GM21381 (cell line): ENCODE measurements at regions not wholly inside any gene's neighbourhood (a gene's known extent, or its start where the extent isn't known, plus 50 kb on each side); places are given as distances from the start of the nearest gene placed in this dataset.
A peak's percentile ranks its signal among the peaks of the same experiment; 100 is the strongest.

ENCODE experiments used
- ATAC-seq: cut with Tn5 transposase; IDR thresholded peaks from one replicate; pipeline ENCODE4 v1.9.1; 2021; ENCODE audit warnings: mild to moderate bottlenecking, moderate library complexity; ENCODE audit not compliant: unreplicated experiment

DNA sequence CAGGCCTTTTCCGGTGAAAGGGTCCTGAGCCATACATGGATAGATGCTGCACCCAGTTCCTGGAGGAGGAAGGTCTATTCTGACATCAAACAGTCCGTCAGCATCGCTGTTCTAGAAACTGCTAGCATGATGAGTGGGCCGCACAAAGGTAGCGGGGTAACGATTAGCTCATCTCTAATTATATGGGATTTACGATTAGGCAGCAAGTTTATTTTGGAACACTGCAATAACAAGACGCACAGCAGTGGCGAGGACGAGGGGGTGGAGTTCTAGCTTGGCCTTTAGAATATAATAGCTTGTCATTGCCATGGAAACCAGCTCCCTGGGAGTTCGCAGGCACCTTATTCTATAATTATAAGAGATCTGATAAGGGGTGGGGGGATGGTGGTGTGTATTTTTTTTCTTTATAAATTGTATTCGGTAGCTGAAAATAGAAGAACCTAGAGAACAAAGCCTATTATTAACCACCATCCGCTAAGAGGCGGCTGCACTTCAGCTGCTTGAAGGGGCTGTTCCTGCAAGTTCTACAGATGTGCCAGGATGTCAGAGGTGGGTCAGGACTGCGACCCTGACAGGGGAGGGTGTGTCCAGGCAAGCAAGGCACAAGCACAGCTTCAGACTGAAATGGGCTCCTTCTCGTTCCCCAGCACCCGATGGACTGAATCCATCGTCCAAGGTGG lies 311.0 kb downstream of the AGTPBP1 start:
- ATAC-seq: no peak

DNA sequence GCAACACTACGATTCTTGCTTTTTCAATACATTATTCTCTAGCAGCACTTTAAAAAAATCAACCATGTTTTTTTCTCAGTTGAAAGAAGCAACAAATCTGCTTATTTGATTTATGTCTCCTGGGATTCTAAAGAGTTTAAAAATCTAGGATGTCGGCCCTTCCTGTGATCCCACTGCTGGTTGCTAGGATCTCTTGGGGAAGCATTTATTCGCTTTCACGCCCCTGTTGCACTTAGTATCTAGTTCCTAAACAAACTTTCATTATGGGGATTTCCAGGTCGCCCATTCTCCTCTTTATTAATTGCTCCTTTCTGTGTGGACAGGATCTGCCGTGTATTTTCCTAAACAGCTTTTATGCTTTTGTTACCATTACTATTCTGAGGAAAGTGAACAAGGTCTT lies 313.5 kb downstream of the AGTPBP1 start:
- no peak for ATAC-seq

DNA sequence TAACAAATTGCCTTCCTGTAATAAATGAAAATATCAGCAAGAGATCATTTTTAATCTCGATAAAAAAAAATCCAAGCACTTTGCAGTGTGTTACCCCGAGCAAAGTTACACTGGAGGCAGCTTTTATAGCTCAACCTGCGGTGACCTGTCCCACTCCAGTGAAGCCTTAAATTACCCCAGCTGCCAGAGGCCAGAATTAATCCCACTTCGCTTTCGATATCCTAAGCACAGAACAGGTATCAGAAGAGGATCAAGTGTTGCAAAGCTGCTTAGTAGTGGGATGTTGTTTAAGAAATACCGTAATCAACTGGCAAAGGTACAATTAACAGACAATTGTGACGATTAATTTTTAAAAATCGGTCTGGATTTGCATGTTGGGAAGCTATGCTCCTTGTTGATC lies 314.0 kb downstream of the AGTPBP1 start:
- ATAC-seq: no peak

DNA sequence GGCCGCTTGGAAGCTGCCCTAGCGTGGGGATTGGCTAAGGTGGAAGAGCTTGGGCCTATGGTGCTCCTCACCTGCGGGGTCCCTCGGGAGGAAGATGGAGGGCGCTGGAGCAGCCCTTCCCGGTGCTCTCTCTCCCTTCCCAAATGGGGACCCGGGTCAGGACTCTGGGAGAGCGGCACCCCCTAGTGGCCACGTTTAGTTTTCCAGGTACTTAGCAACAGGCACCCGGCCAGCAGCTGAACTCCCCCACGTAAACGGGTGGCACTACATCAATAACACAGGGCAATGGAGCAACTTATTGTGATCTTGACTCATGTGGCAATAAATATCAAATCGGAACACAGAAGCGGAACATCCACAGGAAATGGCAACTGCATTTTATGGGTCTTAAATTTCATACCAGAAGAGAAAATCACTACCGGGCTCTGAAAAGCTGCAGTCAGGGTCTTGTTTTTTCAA lies 316.6 kb downstream of the AGTPBP1 start:
- ATAC-seq: peak; percentile 71

DNA sequence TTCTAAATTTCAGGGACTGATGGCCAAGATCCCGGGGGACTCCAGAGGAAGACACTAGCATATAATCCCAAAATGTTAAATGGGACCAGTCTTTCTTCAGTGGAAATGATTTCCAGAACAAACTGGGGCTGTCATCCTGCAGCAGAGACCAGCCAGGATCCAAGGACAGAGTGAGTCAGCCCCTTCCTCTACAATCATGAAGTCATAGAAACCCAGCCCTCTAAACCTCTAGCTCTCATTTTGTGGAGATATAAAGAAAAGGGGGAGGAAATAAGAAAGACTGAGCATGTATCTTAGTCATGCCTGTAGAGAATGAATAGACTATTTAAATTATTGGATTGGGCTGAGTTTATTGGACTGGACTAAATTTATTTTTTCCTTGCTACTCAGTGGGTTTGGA lies 318.3 kb downstream of the AGTPBP1 start:
- no peak for ATAC-seq

DNA sequence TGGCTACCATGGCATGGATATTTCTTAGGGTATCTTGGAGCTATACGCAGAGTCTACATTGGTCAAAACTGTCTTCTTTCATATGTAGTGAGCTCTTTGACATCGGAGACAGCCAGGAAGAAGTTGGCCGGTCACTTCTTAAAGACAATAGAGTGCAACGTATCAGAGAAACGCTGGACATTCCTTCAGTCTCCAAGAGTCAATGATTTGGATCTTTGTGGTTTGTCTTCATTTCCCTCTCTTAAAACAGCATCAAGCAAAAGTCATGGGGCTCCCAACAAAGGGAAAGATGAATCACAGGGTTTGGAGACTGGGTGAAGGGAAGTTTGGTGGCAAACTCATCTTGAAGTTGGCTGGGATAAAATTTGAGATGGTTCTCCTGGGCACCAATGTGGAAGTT lies 320.1 kb downstream of the AGTPBP1 start:
- ATAC-seq: no peak

DNA sequence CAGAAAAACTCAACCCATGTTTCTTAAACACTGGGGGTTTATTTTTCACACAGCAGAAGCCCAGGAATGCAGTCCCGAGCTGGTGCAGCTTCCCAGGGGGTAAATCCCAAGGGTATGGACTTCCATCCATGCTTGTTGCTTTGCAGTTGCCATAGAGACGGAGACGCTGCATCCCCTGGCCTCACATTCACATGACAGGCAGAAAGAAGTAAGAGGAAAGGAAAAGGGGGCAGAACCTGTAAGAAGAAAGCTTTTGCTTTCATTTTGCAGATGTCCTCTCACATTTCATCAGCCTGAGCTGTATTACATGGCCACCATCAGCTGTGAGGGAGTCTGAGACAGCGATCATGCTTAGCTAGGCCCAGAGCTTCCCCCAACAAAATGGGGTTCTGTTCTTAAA lies 321.0 kb downstream of the AGTPBP1 start:
- peak; percentile 50 for ATAC-seq

DNA sequence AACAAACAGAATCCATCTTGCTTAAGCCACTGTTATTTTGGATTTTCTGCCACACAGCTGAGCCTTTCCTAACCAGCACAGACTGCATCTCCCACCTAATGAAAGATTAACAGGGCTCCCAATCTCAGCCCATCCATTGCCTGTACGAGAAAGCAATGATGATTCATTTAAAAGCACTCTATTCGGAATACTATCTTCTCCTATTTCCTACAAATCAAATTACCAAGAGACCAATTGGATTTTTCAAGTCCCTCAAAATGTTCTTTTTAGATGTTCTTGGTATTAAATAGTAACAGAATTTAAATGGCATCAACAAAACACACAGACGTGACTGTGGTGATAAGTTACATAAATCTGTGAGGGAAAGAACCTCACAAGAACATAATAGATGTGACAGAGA lies 324.1 kb downstream of the AGTPBP1 start:
- ATAC-seq: no peak

DNA sequence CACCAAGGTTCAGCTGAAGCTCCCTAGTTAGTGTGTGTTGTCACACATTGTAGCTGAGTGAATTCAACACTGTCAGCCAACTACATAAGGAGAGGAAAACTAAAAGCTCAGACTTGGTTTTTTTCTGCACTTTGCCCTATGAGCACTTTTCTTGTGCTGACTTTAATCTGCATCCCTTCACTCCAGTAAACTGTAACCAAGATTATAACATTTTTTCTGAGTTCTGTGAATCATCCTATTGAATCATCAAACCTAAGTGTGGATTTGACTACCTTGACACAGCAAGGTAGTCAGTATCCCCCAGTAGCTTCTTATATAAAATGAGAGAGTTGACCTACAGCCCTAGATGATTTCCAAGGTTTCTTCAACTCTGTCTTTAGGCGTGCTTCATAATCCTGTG lies 325.0 kb downstream of the AGTPBP1 start:
- no peak for ATAC-seq

DNA sequence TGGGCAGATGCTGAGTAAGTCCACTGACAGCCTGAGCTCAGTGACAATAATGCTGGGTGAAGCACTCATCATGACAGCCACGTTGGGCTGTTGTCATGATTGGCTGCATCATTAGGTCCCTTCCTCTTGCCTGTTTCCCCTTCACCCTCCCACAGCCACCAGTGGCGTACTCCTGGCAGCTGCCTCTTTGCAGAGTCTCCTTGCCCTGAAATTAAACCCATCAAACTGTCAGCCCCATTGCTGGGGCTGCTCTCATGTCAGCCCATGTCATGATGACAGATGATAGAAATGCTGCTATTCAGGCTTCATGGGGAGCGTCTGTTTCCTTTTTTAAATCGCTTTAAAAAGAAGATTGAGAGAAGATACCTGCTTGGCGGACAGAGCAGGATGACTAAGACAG lies 327.4 kb downstream of the AGTPBP1 start:
- no peak for ATAC-seq

DNA sequence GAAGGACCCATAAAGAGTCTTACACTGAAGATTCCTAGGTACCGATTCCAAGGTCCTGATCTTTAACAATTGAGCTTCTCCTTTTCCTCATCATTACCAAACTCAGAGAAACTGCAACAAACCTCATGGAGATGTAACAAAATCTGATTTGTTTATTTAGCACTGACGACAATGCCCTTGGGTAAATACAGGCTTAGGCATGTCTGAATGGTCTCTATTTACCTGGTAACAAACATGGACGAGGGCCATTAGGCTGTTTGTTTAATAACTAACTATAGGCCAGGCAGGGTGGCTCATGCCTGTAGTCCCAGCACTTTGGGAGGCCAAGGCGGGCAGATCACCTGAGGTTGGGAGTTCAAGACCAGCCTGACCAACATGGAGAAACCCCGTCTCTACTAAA lies 333.3 kb downstream of the AGTPBP1 start:
- ATAC-seq: no peak

DNA sequence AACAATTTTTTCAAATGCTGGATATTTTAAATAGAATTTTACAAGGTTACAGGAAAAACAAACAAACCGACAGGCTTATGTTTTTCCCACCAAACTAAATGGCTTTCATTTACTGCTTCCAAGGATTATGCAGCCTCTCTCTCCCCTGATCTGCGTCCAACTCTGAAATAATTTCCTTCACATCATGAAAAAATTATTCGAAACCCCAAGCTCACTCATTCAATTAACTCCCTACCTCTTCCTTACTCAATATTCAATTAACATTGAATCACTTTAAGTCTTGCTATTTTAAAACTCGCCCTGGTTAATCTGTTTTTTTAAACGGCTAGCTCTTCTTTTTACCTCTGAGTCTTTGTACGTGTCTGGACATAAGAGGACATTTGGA lies 336.2 kb downstream of the AGTPBP1 start:
- no peak for ATAC-seq

DNA sequence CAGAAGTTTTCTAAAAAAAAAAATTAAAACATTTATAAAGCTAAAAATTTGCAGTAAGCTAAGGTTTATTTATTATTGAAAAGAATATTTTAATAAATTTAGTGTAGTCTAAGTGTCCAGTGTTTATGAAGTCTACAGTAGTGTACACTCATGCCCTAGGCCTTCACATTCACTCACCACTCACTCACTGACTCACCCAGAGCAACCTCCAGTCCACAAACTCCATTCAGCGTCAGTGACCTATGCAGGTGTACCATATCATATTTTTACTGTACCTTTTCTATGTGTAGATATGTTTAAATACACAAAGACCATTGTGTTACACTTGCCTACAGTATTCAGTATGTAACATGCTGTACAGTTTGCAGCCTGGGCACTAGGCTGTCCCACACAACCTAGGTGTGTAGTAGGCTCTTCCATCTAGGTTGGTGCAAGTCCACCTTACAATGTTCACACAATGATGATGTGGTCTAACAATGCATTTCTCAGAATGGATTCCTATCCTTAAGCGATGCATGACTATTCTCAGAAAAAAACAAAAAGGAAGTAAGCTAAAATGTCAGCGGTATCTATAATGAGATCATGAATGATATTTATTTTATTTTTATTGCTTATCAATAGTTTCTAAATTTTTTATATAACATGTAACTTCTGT lies 336.7 kb downstream of the AGTPBP1 start:
- no peak for ATAC-seq

DNA sequence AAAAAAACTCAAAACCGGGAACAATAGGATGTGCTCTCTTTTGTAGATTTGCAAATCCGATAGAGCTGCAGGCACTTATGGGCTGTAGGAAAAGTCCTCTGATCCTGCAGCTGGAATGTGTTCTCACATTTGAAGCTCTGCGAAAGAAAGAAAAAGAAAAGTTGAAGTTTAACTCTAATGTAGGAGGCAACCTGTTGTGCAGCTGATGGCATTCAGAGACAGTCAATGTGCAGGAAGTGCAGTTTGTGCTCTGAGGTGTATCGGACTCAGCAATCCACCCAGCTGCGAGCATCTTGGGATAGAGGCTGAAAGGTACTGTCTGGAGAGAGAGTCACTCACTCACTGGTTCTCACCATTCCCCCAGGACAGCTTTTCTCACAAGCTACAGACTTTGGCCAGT lies 339.2 kb downstream of the AGTPBP1 start:
- no peak for ATAC-seq

DNA sequence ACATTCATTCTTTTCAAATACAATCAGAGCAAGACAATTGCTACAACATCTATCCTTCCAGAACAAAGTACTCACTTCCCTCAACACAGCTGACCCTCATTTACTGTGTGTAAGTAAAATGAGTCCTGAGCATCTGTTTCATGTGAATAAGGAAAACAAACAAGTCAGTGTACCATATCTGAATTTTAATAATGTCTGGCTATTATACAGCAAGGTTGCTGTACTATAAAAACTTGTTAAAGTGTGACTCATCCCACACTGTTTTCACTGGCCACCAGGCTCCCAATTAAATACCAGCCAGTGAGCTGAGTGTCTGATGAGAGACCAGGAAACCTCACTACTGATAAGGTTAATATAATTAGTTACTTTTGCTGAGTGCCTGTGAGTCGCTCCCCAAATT lies 339.8 kb downstream of the AGTPBP1 start:
- no peak for ATAC-seq

DNA sequence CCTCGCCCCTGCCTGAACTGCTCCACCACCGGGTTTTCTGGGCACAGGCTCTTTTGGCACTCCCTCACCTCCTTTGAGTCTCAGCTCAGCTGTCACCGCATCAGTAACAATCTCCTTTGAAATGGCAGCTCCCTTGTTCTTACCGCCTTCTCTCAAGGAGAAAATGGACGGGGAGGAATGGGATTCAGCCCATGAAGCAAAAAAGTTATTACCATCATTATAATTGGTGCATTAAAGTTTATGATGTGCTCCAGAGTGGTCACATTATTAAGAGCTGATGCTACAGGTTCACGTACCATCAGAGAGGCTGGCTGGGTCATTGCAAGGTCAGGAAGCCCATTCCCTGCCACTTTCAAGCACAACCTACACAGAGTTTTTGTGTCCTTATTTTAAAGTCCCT lies 344.7 kb downstream of the AGTPBP1 start:
- no peak for ATAC-seq

DNA sequence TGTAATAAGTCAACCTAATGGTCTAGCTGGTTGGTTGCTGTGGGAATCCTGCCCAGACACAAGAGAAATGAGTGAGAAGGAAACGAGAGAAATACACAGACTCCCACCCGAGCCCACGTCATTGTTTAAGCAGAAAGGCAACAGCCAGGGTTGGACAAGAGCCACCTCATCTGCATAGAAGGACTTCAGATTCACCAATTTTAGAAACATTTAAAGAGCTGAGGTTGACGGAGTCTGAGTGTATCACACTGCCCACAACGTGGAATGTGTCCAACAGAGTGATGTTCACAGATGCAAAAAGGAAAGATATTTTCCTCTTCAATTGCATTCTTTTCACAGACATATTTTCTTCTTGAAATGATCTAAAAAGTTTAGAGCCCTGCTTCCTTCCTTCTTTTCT lies 349.5 kb downstream of the AGTPBP1 start:
- ATAC-seq: no peak

DNA sequence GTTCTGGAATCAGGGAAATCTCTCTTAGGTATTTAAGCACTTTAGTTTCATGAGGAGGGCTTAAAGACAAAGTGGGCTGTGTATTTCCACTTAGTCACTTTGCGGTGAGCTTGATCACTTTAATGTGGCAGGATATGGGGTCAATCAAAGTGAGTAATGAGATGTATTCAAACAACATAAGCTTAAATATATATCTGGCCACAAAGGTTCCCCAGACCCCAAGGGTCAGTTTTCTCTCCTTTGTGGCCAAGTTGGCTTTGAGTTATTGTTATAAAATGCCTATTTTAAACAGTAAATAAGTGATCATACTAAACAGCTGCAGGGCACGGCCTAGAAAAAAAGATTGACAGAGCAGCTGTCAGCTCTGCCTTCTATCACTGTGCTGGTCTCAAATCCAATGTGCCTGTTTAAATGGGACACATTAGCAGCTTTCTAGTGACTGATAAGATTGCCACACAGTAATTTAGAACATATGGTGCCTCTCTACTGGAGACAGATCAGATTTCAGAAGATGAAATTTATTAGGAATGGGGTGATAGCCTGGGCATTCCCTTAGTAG lies 363.9 kb downstream of the AGTPBP1 start:
- no peak for ATAC-seq

DNA sequence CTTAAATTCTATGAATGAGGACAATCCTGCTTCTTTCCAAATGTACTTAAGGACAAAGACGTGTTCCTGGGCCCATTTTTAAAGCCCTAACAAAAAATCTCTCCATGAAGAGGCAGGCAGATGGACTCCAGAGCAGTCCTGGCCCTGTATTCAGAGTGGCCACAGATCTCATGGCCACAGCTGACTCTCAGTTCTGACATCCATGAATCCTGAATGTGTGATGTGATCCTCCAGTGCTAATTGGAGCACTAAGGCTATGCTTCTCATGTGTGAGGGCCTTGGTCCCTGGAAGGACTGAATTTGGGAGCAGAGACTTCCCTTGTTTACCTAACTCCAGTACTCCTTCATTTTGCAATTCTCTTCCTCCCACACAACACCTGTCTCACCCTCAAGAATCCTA lies 373.0 kb downstream of the AGTPBP1 start:
- no peak for ATAC-seq

DNA sequence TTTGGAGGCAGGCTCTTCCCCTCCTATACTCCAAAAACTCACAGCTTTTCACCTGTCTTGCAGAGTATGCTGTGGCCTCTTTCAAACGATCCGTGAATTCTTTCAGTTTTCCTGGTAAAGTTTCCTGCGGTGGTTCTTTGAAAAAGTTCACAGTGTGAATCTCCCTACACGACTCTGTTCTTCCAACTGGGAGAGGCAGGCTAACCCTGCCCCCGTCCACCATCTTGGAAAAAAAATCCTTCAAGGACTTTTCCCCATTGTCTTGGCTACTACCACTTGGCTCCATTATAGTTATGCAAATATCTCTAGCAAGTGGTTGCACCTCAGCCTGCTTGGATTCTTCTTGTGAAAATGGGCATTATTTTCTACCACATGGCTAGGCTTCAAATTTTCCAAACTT lies 382.6 kb downstream of the AGTPBP1 start:
- ATAC-seq: no peak

DNA sequence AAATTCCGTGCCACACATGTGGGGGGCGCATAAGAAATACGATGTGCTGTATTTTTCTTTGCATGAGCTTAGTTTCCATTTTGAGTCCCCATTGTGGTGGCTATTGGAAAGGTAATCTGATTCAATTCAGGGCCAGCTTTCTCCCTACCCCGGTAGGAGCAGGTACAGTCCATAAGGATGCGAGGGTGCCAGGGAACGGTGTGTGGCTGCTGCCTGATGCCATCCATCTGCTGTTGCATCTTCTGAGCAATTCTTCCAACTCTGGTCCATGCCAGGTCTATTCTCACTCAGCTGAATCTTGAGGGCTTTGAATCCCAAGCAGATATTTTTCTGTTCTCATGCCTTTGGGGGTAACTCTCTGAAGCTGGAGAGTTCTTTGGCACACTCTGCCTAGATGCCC lies 392.7 kb downstream of the AGTPBP1 start:
- ATAC-seq: no peak

DNA sequence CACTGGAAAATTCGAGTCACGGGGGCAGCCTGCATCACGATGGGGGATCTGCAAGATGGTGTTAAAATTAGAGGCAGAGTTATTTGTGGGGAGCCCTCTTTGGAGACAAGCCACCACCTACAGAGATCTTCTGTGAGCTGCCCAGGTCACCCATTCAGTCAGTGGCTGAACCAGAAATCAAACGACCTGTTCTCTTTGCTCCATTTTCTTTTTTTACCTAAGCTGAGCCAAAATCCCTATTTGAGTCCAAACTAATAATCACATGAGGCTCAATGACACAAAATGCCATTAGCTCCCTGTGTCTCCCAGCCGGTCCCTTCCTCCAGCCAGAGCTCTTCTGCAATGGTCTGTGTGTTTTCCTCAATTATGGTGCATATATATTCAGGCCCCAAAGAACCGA lies 394.2 kb downstream of the AGTPBP1 start:
- no peak for ATAC-seq

DNA sequence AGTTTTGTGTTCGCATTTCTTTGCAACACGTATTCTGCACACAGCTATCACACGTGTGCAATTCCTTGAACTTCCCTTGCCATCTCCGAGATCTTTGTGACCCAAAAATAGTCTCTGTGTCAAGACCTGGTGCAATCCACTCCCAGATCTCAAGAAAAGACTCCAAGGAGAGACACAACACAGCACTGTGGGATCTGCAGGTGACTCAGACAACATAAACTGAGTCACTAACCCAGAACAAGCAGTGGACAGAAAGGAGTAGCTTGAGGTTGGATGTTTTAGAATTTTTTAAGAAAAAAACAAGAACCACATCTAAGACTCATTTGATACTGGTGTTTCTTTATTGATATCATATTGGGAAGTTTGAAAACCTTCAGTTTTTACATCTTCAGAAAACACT lies 396.9 kb downstream of the AGTPBP1 start:
- ATAC-seq: no peak
